GM18907 (cell line): ENCODE measurements at regions not wholly inside any gene's neighbourhood (a gene's known extent, or its start where the extent isn't known, plus 50 kb on each side); places are given as distances from the start of the nearest gene placed in this dataset.
A peak's percentile ranks its signal among the peaks of the same experiment; 100 is the strongest.
"Not testable (repeated sequence)": the region's sequence is repeated elsewhere in the genome, so short reads cannot be mapped to it uniquely, and the experiment has no call there.

ENCODE experiments used
- ATAC-seq: cut with Tn5 transposase; IDR thresholded peaks from one replicate; pipeline ENCODE4 v1.9.1; 2021; ENCODE audit warnings: mild to moderate bottlenecking, moderate library complexity; ENCODE audit not compliant: unreplicated experiment

DNA sequence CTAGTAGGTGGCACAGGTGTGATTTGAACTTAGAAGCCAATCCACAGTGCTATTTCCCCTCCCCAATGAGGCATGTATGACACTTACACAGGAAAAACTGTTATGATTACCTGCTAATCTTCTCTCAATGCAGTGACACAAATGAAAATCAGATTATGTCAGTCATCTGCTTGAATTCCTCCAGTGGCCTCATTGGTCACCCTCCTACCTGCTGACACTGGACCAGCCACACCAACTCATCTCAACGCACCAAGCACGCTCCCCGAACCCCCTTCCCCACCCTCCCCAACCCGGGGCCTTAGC lies 82.2 kb upstream of the SEC11C start:
- ATAC-seq: no peak

DNA sequence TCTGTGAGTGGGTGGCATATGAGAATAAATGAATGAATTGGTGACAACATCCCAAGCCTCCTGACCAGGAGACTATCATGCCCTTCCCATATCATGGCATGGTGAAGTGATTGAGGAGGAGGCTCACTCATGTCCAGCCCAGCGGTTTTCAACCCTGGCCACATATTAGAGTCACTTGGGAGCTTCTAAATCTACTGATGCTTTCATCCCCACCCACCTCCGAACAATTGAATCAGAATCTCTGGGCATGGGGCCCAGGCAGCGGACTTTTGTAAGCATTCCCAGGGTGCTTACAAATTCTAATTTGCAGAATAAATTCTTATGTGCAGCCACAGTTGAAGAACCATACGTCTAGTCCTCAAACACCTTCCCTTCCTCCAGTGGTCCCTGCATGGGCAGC lies 81.7 kb upstream of the SEC11C start:
- no peak for ATAC-seq

DNA sequence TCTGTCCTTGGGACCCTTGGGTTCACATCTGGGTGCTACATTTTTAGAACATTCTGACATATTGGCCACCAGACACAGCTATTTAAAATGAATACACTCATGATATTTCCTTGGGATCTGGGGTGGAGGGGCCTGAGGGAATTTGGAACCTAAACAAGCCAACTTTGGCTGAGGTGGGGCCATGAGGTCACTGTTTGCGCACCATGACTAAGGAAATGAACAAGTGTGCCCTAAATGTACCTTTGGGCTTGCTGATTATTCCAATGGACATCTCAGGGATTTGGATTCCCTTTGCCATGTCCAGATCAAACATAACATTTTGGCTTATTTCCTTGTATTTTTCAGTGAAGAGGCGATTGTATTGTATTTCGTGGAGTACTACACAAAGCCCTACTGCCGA lies 80.5 kb upstream of the SEC11C start:
- ATAC-seq: no peak

DNA sequence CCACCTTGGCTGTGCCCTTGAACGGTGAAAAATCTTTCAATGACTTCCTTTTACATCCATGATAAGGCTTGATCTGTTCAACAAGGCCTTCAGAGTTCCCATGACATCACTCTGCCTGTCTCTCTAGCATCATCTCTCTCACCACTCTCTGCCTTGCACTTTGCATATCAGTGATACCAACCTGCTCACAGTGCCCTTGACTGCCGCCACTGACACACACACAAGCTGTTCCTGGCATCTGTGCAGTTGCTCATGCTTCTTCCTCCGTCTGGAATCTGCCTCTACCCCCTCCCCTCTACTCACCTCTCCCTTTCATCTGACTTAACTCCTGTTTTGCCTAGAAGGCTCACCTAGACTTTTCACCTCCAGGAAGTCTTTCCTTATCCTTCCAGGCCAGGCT lies 79.1 kb upstream of the SEC11C start:
- no peak for ATAC-seq

DNA sequence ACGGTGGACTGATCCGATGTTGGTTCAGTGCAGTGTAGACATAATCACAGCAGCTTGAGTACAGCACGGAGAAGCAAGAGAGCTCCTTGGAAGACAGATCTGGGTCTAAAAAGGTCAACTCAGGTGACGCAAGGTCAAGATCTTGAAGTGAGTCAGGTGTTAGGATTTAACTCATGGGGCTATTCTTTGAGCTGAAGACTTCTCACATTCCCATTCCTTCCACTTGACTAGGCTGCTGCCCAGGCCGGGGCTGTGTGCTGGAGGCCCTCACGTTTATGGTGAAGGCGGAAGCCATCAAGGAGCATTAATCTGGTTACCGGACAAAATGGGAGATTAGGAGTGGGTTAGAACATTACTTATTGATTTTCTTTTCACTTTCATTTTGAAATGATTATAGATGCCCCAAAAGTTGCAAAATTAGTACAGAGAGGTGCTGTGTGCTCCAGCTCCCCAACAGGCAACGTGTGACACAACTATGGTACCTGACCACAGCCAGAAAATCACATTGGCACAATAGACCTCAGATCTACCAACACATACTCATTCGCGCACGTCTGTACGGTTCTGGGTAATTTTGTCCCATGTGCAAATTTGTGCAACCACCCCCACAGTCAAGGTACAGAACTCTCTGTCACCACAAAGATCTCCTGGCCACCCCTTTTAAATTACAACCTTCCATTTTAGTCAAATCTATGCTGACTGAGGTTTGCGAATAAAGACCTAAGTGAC lies 77.6 kb upstream of the SEC11C start:
- no peak for ATAC-seq

DNA sequence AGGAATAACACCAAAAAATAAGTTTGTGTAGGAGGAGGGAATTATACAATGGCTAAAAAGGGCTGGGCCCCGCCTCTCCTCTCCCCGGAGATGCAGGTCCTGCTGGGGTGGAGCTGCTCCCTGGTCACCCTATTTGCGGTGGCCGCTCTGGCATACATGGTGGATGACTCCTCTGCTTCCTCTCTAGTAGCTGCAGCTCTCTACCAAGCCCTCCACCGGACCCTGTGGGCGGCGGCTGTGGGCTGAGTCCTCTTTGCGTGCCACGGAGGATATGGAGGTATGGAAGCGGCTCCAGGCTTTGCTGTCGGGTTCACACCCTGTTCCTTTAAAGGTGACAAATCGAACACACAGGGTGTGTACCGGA lies 77.1 kb upstream of the SEC11C start:
- no peak for ATAC-seq

DNA sequence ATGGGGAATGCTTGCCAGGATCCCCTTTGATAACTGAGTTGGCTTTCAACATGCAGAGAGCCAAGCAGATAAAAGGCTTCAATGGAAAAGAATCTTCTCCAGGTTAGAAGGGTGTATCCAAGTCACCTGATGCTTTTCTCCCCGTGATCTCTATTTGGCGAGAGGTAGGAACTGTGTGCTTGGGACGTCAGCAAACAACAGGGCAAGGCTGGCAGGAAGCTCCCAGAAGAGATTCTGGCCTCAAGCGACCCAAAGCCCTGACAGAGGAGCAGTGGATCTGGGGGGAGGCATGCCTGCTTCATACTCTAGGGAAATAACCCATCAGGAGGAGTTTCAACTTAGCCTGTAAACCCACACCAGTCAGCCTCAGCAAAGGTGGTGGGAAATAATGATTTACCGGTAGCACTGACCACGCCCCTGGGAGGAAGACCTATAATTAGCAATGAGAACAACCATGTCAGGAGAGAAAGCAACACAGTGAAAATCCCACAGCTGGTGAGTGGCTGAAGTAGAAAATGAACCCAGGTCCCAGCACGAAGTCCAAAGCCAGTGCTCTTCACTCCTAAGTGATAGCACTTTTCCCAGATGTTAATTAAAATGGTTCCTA lies 76.3 kb upstream of the SEC11C start:
- ATAC-seq: no peak

DNA sequence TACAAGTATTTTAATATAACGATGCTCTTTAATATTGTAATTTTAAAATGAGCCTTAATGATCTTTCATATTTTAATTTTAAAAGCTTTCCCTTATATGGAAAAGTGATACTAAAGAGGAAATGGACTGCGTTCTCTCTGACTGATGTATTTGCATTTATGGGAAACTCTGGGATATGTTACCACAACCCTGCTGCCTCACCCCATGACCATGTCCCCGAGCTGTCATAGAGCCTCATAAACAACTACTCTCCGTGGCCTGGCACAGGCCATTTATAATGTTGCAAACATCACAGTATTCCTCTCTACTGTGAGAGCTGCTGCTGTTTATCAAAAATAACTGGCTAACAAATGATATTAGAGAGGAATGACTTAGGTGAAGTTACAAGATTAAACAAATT lies 75.8 kb upstream of the SEC11C start:
- no peak for ATAC-seq

DNA sequence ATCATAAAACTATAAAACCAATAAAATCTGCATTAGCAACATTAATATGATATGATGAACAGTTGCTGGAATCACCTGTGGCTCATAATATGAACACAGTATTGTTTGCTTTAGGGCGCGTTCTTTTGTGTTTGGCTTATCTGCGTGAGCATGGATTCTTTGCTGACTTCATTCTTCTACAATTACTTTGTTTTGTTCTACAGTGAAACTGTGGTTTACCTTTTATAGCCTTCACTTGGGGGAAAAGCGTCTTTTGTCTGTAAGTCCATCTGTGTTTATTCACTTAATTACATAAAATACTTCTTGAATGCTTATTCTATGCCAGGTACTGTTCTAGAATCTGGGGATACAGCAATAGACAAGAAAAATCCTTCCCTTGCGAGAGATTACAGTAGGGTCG lies 74.0 kb upstream of the SEC11C start:
- ATAC-seq: no peak

DNA sequence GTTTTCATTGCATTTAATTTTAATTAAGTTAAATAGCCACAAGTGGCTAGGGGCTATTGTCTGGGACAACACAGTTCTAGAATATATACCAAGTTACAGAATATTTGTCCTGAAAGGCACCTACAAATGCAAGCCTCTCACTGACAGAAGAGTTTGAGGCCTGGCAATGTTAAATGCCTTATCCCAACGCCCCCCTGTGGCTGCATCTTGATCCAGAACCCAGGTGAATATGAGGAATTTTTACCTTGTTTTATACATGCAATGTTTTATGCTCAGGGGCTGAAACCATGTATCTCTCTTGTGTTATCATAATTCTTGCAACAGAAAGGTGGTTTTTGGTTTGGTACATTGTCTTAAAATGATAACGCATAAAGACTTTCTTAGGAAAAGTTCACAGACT lies 71.8 kb upstream of the SEC11C start:
- no peak for ATAC-seq

DNA sequence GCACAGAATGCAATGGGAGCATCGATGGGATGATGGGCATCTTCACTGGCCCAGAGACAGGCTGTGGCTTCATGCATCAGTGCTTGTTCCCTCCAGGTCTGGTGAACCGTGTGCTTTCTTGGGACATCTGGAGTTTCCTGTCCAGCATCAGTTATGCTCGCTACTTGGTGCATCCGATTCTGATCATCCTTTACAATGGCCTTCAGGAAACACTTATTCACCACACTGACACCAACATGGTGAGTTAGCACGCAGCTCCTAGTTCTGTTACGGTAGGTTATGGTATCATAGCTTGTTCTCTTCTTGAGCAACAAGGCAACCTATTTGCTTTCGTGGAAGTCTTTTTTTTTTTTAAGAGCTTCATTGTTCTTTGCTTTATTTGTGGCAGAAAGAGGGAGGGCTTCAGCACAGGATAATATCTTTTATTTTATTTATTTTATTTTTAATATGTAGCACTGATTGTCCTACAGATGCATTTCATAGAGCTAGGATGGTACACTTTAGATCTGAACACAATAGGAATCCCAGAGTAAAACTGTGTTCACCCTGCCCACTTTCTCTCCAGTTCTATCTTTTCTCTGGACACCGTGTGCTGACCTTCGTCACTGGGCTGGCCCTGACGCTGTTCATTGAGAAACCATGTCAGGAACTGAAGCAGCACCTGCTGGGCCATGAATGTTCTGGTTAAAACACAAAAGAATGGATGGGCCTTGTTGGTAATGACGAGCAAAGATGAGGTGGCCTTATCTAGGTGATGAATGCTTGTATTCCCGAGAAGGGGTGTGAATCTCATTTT lies 71.2 kb upstream of the SEC11C start:
- no peak for ATAC-seq

DNA sequence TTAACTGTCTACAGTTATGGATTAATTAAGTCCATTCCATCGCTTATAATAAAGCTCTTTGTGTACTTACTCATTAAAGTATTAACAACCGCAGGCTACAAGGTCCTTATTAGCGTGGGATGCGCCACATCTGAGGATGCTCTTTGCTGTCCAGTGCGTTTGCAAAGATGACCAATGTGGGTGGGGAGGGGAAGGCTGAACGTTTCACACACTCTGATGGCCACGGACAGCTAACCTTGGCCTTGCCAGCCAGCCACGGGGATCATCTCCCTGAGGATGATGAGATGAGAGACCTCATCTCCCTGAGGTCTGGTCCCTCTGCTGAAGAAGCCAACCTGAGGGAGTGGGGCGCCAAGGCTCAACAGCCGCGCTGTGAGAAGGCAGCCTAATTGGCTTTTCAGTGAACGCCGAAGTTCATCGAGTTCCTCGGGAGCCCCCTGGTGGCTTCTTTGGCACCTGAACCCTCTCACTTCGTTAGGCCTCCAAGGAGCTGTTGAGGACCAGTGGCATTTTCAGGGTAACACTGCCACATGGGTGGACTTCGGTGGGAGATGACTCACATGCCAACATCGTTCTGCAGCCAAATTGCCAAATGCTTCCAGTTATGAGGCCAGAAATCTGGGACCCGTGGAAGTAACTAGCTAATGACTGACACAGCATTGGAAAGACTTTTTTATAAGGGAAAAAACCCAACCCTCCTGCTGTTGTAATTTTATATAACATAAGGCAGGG lies 69.3 kb upstream of the SEC11C start:
- peak; percentile 83 for ATAC-seq

DNA sequence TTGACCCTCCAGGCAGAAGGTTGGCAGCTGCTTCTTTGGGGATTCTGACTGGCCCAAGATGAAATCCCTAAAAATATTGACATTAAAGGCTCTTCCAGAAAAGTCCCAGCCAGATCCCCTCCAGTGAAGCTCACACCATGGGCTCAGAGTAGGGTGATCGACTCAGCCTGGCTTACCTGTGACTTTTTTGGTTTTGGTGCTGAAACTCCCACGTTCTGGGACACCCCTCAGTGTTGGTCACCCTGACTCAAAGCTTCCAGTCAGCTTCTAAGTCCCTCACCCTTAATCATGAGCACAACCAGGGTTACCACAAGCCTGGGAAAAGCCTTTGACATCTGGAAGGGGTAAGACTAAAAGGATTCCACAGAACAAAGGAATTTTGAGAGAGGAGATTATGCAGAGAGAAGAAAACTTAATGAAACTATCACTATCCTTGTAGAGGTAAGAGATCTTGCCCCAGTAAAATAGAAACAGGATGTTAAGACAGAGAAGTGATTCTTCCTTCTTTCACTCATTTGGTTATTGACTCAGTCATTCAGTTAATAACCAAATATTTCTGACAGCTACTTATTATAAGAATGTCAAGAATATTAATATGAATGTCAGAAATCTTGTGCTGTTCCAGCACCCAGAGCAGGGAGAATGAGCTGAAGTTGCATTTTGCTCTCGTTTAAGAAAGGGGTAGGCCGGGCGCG lies 66.8 kb upstream of the SEC11C start:
- ATAC-seq: peak; percentile 57

DNA sequence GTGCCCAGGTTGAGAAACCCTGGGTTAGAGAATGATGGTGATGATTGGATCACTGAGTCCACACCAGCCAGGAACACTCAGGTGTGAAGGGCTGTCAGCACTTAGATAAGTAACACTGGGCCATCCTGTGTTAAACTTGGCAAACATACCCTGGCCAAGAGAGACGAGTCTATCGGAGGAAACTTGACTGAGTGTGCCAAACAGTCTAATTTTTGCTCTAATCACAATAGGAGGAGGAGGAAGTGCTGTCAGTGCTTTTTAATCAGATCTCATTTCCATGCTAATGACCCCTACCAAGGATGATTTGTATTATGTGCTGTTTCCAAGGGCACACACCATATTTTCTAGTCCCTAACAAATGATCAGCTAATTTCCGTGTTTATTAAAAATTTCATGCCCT lies 63.8 kb upstream of the SEC11C start:
- ATAC-seq: no peak

DNA sequence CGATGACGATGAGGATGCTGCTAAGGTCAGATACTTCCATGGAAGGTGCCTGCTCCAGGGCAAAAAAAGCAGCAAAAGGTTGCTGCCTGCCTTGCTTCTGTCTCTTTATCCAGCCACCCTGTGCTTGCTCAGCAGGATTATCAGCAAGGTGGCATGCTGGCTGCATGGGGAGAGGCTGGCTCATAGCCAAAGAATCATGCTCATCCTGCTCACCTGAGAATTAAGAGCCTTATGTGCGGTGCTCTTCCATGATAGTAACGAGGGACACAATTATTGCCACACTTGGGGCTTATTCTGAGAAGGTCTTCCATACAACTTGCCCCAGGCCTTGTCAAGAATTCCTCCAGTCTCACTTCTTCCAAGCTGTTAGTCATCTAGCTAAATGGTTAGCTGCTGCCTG lies 60.4 kb upstream of the SEC11C start:
- no peak for ATAC-seq

DNA sequence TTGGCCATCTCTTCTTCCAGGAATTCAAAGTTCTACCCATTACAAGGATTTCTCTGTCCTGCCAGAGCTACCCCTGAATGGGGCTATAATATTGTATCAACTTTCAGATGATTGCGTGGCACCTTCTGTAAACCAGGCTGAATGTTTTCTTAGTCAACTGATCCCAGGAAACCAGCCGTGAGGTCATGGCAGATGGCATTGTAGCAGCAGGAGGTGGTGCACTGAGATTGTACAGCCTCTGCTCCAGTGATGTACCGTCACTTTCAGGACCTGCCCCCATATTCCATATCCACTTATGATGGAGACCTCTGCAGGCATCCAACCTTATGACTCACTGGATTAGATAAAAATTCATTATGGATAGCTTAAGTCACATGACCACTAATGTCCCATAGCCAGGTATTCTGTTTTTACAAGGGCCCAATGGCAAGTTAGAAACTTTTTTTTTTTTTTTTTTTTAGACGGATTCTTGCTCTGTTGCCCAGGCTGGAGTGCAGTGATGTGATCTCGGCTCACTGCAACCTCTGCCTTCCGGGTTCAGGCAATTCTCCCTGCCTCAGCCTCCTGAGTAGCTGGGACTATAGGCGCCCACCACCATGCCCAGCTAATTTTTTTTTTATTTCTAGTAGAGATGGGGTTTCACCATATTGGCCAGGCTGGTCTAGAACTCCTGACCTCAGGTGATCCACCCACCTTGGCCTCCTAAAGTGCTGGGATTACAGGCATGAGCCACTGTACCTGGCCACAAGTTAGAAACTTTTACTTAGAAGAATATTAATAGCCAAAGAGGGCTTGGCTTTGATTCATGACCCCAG lies 59.8 kb upstream of the SEC11C start:
- not testable (repeated sequence) for ATAC-seq

DNA sequence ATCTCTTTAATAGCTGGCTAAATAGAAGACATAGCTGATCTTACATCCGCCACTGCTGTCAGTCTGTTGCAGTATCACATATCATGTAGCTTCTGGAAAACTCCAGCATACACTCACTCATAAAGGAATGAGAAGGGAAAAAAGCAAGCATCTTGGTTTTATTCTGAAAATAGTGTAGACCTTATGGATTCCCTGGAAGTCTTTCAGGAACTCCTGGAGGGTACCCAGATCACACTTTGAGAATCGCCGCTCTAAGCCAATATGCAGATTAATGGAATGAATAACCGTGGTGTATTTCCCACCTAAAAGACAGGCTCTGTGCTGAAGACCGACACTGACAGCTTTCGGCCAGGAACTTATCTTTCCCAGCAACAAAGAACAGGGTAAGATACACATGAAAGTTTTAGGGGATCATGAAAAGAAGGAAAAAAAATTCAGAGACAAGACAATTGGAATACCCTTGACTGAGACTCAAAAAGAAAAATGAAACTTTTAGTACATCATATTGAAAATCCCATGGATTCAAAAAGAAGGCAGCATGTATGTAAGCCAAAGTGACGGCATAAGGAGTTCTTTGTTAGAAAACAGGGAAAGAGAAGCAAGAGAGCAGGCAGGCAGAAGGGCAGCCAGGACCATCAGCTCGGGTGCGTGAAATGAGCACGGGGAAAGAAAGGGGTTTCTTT lies 56.4 kb upstream of the SEC11C start:
- ATAC-seq: no peak

DNA sequence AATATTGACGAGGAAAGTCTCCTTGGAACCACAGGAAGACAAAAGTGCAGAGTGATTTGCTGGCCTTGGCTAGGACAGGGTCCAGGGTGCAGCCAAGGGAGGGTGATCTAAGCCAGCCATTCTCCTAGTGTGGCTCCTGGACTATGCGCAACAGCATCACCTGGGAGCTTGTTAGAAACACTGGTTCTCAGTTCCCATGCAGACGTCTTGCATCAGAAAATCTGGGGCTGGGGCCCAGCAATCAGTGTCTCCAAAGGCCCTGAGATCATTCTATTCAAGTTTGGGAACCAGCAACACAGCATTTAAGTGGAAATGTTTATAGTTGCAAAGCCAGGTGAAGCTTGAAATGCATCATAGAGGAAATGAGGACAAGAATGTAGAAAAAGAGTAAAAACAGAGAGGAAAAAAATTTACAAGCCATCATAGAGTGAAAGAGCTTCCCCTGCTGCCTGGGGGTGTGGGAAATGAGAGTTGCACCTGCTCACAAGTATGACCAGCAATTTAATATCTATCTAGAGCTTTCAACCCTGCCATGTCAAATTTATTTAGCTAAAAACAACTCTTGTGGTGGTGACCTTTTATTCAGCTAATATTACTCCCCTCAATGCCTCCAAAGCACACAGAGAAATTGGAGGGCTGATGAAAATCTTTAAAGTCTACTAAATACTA lies 54.4 kb upstream of the SEC11C start:
- no peak for ATAC-seq

DNA sequence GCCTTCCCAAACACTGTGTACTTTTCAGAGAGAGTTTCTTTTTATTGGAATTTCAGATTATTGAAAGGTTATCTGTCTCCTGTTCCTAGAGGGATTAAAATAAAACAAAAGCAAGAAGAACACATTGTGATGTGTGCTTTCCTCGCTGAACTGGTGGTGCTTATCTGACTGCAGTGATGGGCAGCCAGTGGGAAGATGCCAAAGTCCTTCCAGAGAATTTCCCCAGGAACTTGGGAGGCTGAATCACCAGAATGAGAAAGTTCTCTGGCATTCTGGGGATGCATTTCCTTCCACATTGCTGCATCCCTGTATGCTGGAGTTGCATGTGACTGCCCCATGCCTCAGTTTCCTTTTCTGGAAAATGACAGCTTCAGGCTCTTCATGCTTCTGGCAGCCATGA lies 53.9 kb upstream of the SEC11C start:
- ATAC-seq: no peak
